ENCODE measurements at regions not wholly inside any gene's neighbourhood (a gene's known extent, or its start where the extent isn't known, plus 50 kb on each side); places are given as distances from the start of the nearest gene placed in this dataset.

DNA sequence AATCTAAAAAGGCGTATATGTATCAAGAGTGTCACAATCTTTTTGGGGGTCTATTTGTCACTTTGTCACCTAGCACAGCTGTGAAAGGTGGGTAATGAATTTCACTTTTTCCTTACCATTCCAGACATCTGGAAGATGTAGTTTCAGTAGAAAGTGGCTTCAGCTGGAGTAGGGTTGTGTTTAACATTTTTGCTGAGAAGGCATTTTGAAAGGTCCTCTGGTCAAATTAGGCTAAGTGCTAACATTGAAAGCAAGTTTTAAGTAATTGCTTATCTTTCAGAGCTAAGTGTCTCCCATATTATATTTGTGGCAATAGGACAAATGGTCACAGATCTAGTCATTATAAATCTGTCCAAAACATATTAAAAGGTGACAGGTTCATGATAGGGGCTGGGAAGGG lies 542.1 kb upstream of the SPHKAP start:
- no peak for DNase-seq (ENCODE audit: low spot score in 2 of 2)
- FAIRE-seq = no peak

DNA sequence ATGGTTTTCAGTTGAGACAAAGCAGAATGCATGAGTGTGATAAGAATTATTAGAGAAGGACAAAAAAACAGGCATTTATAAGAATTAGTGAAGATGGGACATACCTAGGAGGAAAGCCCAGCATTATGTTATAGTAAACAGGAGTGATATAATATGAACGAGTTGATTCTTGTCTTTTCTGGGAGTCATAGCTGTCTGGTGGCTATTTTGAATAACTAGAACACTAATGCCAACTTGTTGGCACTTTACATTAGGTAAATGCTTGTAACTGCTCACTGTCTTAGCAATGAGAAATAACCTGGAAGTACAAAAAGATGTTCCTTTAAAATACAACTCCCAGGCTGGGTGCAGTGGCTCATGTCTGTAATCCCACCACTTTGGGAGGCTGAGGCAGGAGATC lies 540.8 kb upstream of the SPHKAP start:
- DNase-seq (ENCODE audit: low spot score in 2 of 2) (no peak), FAIRE-seq (no peak)

DNA sequence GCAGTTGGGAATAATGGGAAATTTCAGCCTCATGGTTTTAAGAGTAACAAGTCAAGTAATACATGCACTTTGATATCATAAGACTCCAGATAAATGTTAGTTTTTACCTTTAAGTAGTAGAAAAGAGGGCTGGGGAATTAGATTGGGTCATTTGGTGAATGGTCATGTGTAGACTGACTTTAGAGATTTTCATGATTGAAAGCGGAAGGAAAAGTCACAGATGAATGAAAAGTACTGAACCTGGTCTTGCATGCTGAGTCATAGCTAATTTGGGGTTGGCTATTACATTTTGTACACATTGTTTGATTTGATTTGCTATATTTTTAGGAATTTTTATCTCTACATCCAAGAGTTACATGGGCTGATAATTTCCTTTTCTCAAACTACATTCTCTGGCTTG lies 539.4 kb upstream of the SPHKAP start:
- no peak for FAIRE-seq
- DNase-seq (ENCODE audit: low spot score in 2 of 2) = no peak

DNA sequence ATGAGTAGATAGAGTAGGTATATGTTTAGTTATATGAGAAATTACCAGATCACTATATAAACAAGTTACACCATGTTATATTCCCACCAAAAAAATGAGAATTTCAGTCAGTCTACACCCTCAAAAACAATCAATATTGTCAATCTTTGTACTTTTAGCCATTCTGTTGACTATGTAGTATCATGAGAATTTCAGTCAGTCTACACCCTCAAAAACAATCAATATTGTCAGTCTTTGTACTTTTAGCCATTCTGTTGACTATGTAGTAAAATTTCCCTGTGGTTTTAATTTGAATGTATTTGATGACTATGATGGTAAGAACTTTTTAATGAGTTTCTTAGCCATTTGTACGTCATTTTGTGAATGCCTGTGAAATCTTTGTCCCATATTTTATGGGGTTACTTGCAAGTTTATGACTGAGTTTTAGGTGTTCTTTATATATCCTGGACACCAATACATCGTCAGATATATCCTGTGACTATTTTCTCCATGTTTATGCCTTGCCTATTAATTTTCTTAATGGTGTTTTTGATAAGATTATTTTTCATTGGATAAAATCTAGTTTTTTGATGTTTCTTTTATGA lies 528.4 kb upstream of the SPHKAP start:
- FAIRE-seq (no peak), DNase-seq (ENCODE audit: low spot score in 2 of 2) (no peak)

DNA sequence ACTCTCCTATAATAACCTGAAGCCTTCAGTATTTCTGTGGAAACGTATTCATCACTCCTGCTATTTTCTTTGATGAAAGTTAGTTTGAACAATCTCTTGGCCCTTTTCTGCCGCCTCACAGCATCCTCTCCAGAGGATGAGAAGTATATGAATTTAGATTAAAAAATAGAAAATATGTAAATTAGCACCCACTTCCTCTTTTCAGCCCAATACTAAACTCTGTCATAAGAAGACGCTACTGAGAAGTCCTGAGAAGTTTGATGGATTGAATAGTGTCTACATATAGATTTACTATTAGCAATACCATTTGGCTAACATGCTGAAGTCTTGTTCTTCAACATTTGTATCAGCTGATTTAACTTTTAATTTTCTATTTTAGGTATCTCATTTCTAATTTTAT lies 526.4 kb upstream of the SPHKAP start:
- FAIRE-seq (no peak), DNase-seq (ENCODE audit: low spot score in 2 of 2) (no peak)

DNA sequence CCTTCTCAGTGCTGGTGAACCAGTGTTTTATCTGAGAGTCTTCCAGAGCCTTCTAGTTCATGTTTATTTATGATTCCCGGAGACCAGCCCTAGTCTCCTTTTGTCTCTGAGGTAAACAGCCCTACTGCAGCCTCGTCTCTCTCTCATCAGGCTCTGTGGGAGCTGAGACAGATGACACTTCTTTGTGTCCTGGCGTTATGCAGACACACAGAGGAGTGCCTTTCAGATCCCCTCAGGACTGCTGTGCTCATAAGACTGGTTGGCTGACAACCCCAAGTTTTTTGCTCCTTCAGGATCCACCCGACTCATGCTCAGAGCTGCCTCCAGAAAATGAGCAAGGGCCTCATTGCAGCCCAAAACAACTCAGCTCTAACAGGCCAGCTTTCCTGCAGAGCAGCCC lies 523.8 kb upstream of the SPHKAP start:
- FAIRE-seq = no peak
- no peak for DNase-seq (ENCODE audit: low spot score in 2 of 2)

DNA sequence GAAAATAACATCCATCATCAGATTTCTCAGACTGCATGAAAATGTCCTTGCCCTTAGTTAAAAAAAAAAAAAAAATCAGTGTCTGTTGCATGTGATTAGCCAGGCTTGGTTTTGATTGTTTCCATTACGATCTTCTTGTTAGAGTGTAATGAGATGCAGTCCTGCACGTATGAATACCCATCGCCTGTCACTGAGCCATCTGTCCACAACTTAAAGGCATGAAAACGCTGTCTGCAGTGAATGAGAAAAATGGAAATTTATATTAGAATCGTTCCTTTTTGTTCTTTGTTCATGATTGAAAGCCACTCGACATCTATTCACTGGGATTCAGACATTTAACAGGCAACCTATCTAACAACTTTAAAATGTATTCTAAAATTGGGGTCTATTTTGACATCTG lies 521.7 kb upstream of the SPHKAP start:
- FAIRE-seq = no peak
- DNase-seq (ENCODE audit: low spot score in 2 of 2) = no peak

DNA sequence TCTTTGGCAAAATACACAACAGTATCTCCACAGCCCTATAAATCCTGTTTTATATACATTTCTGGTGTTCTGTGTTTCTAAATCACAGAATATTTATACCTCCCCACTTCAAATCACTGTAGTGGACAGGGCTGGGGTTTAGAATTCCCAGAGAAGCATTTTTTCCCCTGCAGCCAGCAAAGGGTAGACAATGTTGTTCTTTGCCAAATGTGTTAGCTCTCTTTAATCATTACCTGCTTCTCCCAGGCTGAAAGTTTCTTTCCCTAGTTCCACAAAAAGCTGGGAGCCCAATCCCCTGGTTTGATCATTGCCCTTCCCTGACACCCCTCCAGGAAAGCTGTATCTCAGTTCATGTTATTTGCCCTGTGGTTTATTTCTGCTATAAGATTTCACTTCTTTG lies 520.0 kb upstream of the SPHKAP start:
- no peak for DNase-seq (ENCODE audit: low spot score in 2 of 2)
- FAIRE-seq = no peak

DNA sequence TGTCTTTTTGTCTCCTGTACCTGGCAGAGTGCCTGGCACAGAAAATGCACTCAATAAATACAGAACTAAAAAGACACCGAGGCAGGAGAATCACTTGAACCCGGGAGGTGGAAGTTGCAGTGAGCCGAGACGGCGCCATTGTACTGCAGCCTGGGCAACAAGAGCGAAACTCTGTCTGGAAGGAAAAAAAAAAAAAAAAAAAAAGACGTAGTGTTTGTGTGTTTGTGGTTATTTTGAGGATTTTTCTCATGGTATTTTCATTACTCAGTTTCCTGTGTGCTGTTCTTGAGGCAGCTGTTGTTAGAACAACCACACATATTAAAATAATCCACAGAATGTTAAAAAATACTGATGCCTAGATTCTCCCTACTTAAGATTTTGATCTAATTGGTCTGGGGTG lies 519.2 kb upstream of the SPHKAP start:
- DNase-seq (ENCODE audit: low spot score in 2 of 2) (no peak), FAIRE-seq (no peak)

DNA sequence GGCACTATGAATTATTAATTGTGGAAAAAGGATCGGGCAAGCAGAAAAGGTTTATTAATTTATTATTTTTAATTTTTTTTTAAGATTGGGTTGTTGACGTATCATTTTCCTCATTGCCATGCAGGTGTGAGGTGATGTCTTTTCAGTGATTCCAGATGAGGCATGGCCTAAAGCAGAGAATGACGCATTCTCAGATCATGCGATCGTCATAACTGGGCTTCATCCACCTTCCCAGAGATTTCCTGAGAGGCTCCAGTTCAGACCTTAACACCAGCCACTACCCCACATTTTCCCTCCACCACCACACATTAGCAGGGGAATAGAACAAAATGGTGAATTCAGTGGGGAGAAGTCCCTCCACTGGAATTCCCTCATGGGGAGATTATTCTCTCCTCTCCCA lies 518.4 kb upstream of the SPHKAP start:
- DNase-seq (ENCODE audit: low spot score in 2 of 2) (no peak), FAIRE-seq (no peak)

DNA sequence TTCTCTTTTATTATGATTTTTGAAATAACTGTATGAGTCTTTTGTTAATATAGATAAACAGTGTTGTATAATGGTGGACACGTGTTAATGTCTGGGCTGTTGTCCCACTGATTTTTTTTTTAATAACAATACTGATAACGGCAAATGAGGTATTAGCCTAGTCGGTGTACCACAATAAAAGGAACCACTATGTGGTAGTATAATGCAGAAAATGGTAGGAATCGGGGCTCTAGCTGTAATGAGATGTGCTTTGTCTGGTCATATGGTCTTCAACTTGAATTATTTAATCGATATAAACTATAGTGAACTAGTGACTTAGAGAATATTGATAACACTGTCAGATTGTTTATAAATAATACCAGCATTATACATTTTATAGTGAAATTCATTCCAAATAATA lies 517.9 kb upstream of the SPHKAP start:
- FAIRE-seq = no peak
- no peak for DNase-seq (ENCODE audit: low spot score in 2 of 2)

DNA sequence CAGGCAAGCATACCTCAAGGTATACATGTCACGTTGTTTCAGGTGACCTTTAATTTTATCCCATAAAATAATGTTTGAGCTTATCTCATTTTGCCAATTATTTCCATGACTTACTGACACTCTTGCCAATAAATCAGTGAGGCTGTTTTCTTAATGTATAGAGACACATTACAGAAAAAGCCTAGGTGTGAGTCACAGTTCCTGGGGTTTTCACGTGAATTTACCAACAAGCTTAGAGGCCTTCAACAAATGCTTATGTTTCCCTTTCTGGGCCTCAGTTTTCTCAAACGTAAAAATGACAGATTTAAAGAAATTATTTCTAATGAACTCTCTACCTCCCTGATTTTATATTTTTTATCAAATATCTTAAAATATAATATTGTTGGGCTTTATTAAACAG lies 517.5 kb upstream of the SPHKAP start:
- DNase-seq (ENCODE audit: low spot score in 2 of 2) = no peak
- FAIRE-seq = no peak

DNA sequence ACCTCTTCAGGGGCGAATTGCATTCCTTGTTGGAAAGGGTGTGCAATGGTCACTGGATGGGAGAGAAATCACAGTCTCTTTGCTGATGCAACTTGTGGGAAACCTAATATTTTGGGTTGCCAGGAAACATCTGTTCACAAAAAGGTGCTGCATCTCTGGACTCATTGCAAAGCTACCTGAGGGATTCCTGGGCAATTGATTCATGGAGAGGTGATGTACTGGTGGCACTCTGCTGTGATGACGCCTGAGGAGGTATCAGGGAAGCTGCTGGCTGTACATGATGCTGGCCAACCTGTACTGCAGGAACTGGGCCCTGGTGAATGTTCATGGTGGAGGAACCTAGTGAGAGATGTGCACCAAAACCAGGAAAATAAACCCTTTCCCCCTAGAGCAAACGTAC lies 516.0 kb upstream of the SPHKAP start:
- no peak for FAIRE-seq

DNA sequence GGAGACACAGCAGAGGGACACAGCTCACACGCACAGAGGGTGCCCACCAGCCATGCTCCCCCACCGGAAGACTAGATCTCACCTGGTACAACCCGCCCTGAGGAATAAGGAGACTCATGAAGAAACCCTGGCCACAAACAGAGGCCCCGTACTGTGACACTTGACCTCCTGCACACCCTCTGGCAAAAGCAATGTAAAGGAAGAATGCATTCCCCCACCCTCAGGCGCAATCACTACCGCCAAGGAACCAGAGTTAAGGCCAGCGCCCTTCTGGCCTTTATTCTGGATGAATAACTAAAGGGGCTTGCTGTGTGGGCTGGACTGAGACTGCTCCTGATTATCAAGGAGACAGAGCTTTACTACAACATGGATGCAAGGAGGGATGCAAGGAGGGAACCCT lies 509.2 kb upstream of the SPHKAP start:
- FAIRE-seq (no peak), DNase-seq (ENCODE audit: low spot score in 2 of 2) (no peak)

More for the DNA sequence above, 516.0 kb upstream of the SPHKAP start:
- no peak for DNase-seq (ENCODE audit: low spot score in 2 of 2)

DNA sequence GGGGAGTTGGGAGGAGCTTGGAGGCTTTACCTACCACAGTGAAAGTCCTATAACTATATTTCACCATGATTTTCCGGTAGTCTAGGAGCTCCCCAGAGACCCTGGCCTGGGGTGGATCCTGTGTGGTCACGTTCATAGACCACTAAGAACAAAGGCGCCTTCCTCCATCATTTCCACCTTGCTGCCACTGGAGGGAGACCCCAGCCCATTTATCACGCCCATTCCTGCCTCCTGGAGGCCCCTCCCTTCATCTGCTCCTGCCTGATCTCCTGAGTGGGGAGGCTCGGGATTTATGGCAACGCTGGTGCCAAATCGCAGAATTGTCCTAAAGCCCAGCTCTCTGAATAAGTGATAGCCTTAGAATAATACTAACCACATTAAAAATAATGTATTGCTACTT lies 507.6 kb upstream of the SPHKAP start:
- FAIRE-seq = no peak
- no peak for DNase-seq (ENCODE audit: low spot score in 2 of 2)

DNA sequence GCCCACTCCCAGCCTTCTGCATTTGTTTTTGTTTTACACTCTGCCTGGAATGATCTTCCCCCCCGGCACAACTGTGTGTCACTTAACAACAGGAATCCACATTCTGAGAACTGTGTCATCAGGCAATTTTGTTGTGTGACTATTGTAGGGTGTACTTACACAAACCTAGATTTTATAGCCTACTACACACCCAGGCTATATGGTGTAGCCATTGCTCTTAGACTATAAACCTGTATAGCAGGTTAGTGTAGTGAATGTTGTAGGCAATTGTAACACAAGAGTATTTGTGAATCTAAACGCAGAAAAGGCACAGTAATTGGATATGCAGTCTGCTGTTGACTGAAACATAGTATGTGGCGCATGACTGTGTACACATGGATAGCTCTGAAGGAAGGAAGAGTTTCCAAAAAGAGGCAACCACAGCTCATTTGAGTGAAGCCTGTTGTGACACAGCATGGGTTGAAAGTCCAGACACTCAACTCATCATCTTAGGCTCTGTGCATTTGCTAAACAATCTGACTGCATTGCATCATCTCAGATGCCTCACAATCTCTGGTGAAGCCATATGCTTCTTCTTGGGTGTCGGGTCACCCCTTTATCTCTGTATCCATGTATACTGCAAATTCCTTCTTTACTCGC lies 506.6 kb upstream of the SPHKAP start:
- FAIRE-seq = no peak
- DNase-seq (ENCODE audit: low spot score in 2 of 2) = no peak

DNA sequence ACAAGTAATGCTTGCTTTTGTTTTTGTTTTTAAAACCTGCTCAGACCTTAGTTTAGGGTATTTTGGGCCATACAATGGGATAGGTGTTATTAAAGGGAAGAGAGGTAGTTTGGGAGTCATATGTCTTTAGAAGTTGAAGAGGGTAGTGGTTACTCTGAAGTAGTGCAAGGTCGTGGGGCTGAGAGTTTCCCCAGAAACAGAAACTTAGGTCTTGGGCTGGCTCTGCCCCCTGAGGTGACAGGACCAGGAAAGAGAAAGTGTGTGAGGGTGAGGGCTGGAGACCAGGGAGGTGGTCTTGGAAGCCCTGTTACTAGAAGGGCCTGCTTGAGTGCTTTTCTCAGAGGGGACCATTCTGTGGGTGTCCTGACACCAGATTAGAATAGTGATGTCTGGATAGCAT lies 500.5 kb upstream of the SPHKAP start:
- no peak for DNase-seq (ENCODE audit: low spot score in 2 of 2)
- no peak for FAIRE-seq

DNA sequence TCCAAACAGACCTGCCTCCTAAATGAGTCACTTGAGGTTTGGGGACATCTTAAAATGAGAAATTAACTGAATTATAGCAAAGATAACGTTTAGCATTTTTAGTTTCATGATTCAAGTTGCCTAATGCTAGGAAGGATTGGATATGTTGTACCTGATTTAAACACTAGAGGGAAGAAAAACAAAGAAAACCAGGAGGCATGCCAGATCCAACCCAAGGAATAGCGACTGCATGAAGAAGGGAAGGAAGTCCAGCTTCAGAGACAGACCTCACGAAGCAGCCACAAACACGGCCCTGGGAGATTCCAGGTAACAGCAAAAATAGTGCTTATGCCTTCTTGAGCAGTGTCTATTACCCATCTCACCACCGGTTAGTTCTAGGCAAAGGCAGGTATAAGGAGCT lies 499.9 kb upstream of the SPHKAP start:
- no peak for FAIRE-seq
- no peak for DNase-seq (ENCODE audit: low spot score in 2 of 2)

DNA sequence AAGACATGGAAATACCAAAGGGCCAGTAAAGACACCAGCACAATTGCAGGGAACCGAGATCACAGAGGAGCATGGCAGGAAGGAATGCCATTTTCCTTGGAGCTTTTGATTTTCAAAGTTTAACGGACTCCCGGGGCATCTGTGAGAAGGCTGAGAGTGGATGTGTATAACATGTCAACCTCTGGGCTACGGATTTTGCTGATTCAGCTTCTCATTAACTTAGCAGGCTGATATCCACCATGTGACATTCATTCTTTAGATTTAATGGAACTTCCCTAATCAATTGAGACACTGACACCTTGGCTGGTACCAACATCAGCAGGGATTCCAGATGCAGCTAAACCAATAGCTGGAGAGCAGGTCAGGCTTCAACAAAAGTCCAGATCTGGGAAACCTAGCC lies 496.6 kb upstream of the SPHKAP start:
- no peak for FAIRE-seq
- DNase-seq (ENCODE audit: low spot score in 2 of 2) = no peak

DNA sequence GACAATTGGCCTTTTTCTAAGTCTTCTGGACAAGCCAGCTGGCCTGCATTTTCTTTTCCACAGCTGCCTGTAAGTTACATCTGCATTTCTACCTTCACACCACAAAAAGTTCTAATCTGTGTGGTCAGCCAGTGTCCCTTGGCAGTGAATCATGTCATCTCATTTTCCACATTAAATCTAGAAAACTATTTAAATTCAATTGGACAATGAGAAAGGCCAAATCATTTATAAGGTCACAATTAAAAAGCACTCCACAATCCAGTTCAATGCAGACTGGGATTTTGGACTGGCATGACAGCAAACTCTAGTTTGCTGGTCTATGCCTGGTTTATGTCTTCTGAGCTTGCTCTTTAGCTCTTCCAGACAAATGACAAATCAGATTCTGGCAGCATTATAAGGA lies 494.2 kb upstream of the SPHKAP start:
- FAIRE-seq = no peak

DNA sequence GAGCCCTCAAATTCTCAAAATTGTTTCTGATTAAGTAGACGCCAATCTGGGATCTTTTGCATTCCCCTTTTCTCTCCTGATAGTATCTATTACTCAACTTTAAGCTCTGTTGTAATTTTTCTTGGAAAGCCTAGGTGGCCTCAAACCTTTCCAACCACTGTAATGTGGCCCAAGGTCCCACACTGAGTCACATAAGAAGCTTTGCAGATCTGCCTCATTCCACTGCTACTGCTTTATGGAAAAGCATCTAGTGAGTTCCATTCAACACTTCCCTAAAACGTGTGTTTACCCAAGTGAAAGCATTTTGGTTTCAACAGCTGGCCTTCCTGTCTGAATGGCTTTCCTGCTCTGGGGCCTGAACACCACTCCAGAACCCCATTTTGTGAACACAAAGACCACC lies 493.6 kb upstream of the SPHKAP start:
- DNase-seq (ENCODE audit: low spot score in 2 of 2) = no peak

More for the DNA sequence above, 494.2 kb upstream of the SPHKAP start:
- DNase-seq (ENCODE audit: low spot score in 2 of 2) = no peak

DNA sequence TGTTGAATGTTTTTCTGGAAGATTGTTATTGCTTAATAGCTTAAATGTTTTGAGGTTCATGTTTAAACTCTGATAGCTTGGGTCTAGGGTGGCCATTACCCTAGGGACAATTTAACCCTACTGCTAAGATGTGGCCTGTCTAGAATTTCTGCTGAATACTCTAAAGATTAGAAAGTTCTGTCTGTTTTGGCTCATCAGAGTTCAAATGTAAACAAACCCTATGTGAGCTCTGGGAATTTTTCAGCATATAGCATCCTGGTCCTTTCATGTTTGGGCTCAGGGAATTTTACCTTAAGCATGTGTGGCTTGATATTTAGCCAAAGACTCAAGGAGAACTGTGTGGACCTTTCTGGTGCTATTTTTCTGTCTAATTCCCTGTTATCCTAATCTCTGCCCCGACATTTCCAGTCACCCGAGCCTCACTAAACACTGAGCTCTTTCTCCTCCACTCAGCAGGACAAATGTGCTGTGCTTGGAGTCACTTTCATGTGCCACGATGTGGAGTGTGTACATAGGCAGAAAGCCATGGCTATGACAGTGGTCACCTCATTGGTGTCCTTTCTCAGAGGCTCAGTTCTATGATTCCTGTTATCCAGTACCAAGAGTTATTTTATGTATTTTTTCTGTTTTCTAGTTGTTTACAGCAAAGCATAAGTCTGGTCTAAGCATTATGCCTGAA lies 492.5 kb upstream of the SPHKAP start:
- DNase-seq (ENCODE audit: low spot score in 2 of 2) (no peak), FAIRE-seq (no peak)

More for the DNA sequence above, 493.6 kb upstream of the SPHKAP start:
- FAIRE-seq = no peak

Data from frontal cortex (tissue), 3 donors.